GM23338 (cell line): ENCODE measurements at regions not wholly inside any gene's neighbourhood (a gene's known extent, or its start where the extent isn't known, plus 50 kb on each side); places are given as distances from the start of the nearest gene placed in this dataset.

Source experiments
- ATAC-seq: fragments of 200-7000 bp; cut with Tn5 transposase; 3 replicates; pipeline ENCODE4 v1.9.1; 2020
- DNase-seq: peaks from one replicate; pipeline ENCODE4 v3.0.0-alpha.2; 2015; ENCODE audit warnings: low spot score
- H2AFZ ChIP-seq: fragments of 200-600 bp; sonication (generic); 2 replicates; pipeline ENCODE4 v1.8.0; 2016; ENCODE audit warnings: antibody characterized with exemption, mild to moderate bottlenecking, moderate library complexity
- H3F3A ChIP-seq: fragments of 200-600 bp; sonication (generic); replicated peaks from 2 replicates; pipeline ENCODE4 v1.8.0; 2017; ENCODE audit warnings: antibody characterized with exemption, mixed run types, low read depth
- H3K27ac ChIP-seq: fragments of 200-600 bp; sonication (generic); 2 replicates; pipeline ENCODE4 v1.6.1; 2016; ENCODE audit warnings: low read depth
- H3K27me3 ChIP-seq: fragments of 200-600 bp; sonication (generic); 2 replicates; pipeline ENCODE4 v1.8.0; 2016; ENCODE audit warnings: mild to moderate bottlenecking, mixed run types, moderate library complexity; ENCODE audit not compliant: insufficient read depth
- H3K36me3 ChIP-seq: fragments of 200-600 bp; sonication (generic); 2 replicates; pipeline ENCODE4 v1.8.0; 2016; ENCODE audit warnings: mild to moderate bottlenecking; ENCODE audit not compliant: insufficient read depth
- H3K4me1 ChIP-seq: fragments of 200-600 bp; sonication (generic); 2 replicates; pipeline ENCODE4 v1.8.0; 2016; ENCODE audit warnings: mild to moderate bottlenecking, moderate library complexity; ENCODE audit not compliant: insufficient read depth
- H3K4me2 ChIP-seq: fragments of 200-600 bp; sonication (generic); 2 replicates; pipeline ENCODE4 v1.7.1; 2017; ENCODE audit warnings: mixed run types
- H3K4me3 ChIP-seq: fragments of 200-600 bp; sonication (generic); 2 replicates; pipeline ENCODE4 v1.6.1; 2016; ENCODE audit warnings: mixed run types
- H3K79me2 ChIP-seq: fragments of 200-600 bp; sonication (generic); replicated peaks from 2 replicates; pipeline ENCODE4 v1.8.0; 2017; ENCODE audit warnings: mild to moderate bottlenecking; ENCODE audit not compliant: insufficient read depth
- H3K9me2 ChIP-seq: fragments of 200-600 bp; sonication (generic); 2 replicates; pipeline ENCODE4 v1.8.0; 2017; ENCODE audit not compliant: insufficient read depth
- H4K20me1 ChIP-seq: fragments of 200-600 bp; sonication (generic); replicated peaks from 2 replicates; pipeline ENCODE4 v1.8.0; 2017; ENCODE audit warnings: mild to moderate bottlenecking; ENCODE audit not compliant: insufficient read depth
- H3K27ac Mint-ChIP-seq: 2 replicates; pipeline ENCODE4 v1.8.0; 2020; ENCODE audit warnings: inconsistent platforms, mild to moderate bottlenecking, moderate library complexity, mixed read lengths
- H3K27me3 Mint-ChIP-seq: 3 replicates; pipeline ENCODE4 v1.8.0; 2022; ENCODE audit warnings: low read depth, mild to moderate bottlenecking, moderate library complexity, mixed read lengths, inconsistent platforms; ENCODE audit not compliant: insufficient read depth, poor library complexity
- H3K36me3 Mint-ChIP-seq: 3 replicates; pipeline ENCODE4 v1.8.0; 2021; ENCODE audit warnings: low read depth, mild to moderate bottlenecking, inconsistent platforms, moderate library complexity, mixed read lengths
- H3K4me1 Mint-ChIP-seq: 3 replicates; pipeline ENCODE4 v1.8.0; 2020; ENCODE audit warnings: mild to moderate bottlenecking, inconsistent platforms, mixed read lengths
- H3K4me3 Mint-ChIP-seq: 3 replicates; pipeline ENCODE4 v1.8.0; 2021; ENCODE audit warnings: moderate library complexity, mild to moderate bottlenecking, inconsistent platforms, mixed read lengths
- H3K9me3 Mint-ChIP-seq: 3 replicates; pipeline ENCODE4 v1.8.0; 2020; ENCODE audit warnings: moderate library complexity, mild to moderate bottlenecking, inconsistent platforms, mixed read lengths
- CREB1 ChIP-seq: fragments of 250-450 bp; sonication (Bioruptor Pico); IDR thresholded peaks from 2 replicates; pipeline ENCODE4 v1.5.0; 2020; ENCODE audit warnings: low read depth, mild to moderate bottlenecking, moderate library complexity
- CTCF ChIP-seq, 2 experiments: fragments of 200-600 bp in 1 of 2; sonication (generic) in 1 of 2; conservative IDR thresholded peaks; 2 replicates each; pipeline versions ENCODE4 v1.5.1 to v1.6.1; 2016 to 2017; ENCODE audit warnings: antibody characterized with exemption in 2 of 2, low read depth in 2 of 2, mild to moderate bottlenecking in 2 of 2, moderate library complexity in 1 of 2
- ETS1 ChIP-seq: IDR thresholded peaks from 2 replicates; pipeline ENCODE4 v1.6.1; 2016; ENCODE audit warnings: antibody characterized with exemption
- EZH2 ChIP-seq: fragments of 200-600 bp; sonication (generic); IDR thresholded peaks from one replicate; pipeline ENCODE4 v1.8.0; 2017; ENCODE audit warnings: antibody characterized with exemption, mild to moderate bottlenecking, low read depth; ENCODE audit not compliant: unreplicated experiment
- EZH2phosphoT487 ChIP-seq: fragments of 200-600 bp; sonication (generic); IDR thresholded peaks from one replicate; pipeline ENCODE4 v1.8.1; 2018; ENCODE audit warnings: antibody characterized with exemption; ENCODE audit not compliant: unreplicated experiment
- JUNB ChIP-seq: IDR thresholded peaks from one replicate; pipeline ENCODE4 v1.6.1; 2016; ENCODE audit warnings: antibody characterized with exemption; ENCODE audit not compliant: unreplicated experiment
- NANOG ChIP-seq: IDR thresholded peaks from 2 replicates; pipeline ENCODE4 v1.6.1; 2016; ENCODE audit warnings: antibody characterized with exemption, borderline replicate concordance
- POLR2AphosphoS5 ChIP-seq: IDR thresholded peaks from 2 replicates; pipeline ENCODE4 v1.6.1; 2016; ENCODE audit warnings: antibody characterized with exemption, low read depth
- REST ChIP-seq: IDR thresholded peaks from one replicate; pipeline ENCODE4 v1.6.1; 2018; ENCODE audit warnings: antibody characterized with exemption; ENCODE audit not compliant: unreplicated experiment
- STAT1 ChIP-seq: IDR thresholded peaks from one replicate; pipeline ENCODE4 v1.6.1; 2016; ENCODE audit warnings: antibody characterized with exemption; ENCODE audit not compliant: unreplicated experiment
- ZNF114 ChIP-seq: fragments of 250-450 bp; sonication (Bioruptor Pico); IDR thresholded peaks from 2 replicates; pipeline ENCODE4 v1.5.0; 2020; ENCODE audit warnings: mild to moderate bottlenecking, moderate library complexity
- ZNF331 ChIP-seq: fragments of 250-450 bp; sonication (Bioruptor Pico); IDR thresholded peaks from 2 replicates; pipeline ENCODE4 v1.5.0; 2020; ENCODE audit warnings: low read depth, mild to moderate bottlenecking, moderate library complexity
- ZNF462 ChIP-seq: fragments of 250-450 bp; sonication (Bioruptor Pico); IDR thresholded peaks from 2 replicates; pipeline ENCODE4 v1.5.0; 2020; ENCODE audit warnings: mild to moderate bottlenecking, moderate library complexity

GRCh38 chr20:62545271-62545670 lies 69.5 kb upstream of the GATA5 start:
- Mint-ChIP-seq H3K4me1 (0 out of 3 replicates have a peak, but pooled peaks cover 2% of the 10 kb centered on the region), H3K4me3 (no peak overlapping the region), H3K9me3 (peaks cover 7% of the 10 kb centered on the region; the same call in 2 of the 3 replicates), H3K27ac (no peak overlapping the region), H3K36me3 (0 out of 3 replicates have a peak, but pooled peaks cover 3% of the 10 kb centered on the region), H3K27me3 (peaks cover 13% of the 10 kb centered on the region)
- no peak for TF ChIP-seq REST
- TF ChIP-seq ZNF114, result no peak
- no peak for TF ChIP-seq CREB1
- no peak for TF ChIP-seq POLR2AphosphoS5
- TF ChIP-seq EZH2, result no peak
- no peak for TF ChIP-seq JUNB
- no peak for TF ChIP-seq ETS1
- no peak for TF ChIP-seq CTCF (conservative IDR thresholded peaks at IDR 0.05; ENCODE audit: low read depth in 2 of 2)
- TF ChIP-seq ZNF462 (CRISPR knock-in tag), result no peak
- no peak for TF ChIP-seq ZNF331 (CRISPR knock-in tag)
- TF ChIP-seq NANOG, result no peak
- no peak for TF ChIP-seq EZH2phosphoT487
- no peak for TF ChIP-seq STAT1
- DNase-seq (no peak), ATAC-seq (no peak)
- H4K20me1 ChIP-seq, result no peaks in the 10 kb centered on the region
- no peak overlapping the region for H3K4me3 ChIP-seq
- no peaks in the 10 kb centered on the region for H3K4me1 ChIP-seq
- H3K27me3 ChIP-seq, result no peaks in the 10 kb centered on the region
- H3K9me2 ChIP-seq, result no peaks in the 10 kb centered on the region
- no peak overlapping the region for H2AFZ ChIP-seq
- no peaks in the 10 kb centered on the region for H3K79me2 ChIP-seq
- no peaks in the 10 kb centered on the region for H3K36me3 ChIP-seq
- no peaks in the 10 kb centered on the region for H3F3A ChIP-seq
- no peak overlapping the region for H3K27ac ChIP-seq
- no peak overlapping the region for H3K4me2 ChIP-seq
